GM12872 (cell line): ENCODE measurements at regions not wholly inside any gene's neighbourhood (a gene's known extent, or its start where the extent isn't known, plus 50 kb on each side); places are given as distances from the start of the nearest gene placed in this dataset.

Experiments
- TF ChIP-seq, protein P1 (sequence below): IDR thresholded peaks from 3 replicates; pipeline ENCODE4 v1.5.1; 2011; ENCODE audit warnings: low read depth, mild to moderate bottlenecking, low read length, moderate library complexity; ENCODE audit not compliant: insufficient read depth

DNA sequence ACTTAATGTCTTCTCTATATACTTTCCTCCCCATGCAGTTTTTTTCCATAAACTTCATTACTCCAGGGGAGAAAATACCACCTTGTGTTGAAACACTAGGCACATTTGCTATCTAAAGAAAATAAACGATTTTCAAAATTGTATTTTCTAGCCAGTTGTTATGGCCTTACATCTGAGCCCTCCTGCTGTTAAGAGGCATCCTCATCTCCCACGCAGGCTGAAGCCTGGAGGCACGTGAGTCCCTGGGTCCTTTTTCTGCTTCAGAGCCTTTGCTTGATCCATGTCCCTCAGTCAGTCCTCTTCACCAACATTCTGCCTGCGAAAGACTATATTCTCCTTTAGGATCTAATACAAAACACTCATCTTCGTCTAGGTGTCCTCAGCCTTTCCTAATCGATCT is 479.6 kb upstream of the ZNF717 start:
- TF ChIP-seq, protein P1, sequence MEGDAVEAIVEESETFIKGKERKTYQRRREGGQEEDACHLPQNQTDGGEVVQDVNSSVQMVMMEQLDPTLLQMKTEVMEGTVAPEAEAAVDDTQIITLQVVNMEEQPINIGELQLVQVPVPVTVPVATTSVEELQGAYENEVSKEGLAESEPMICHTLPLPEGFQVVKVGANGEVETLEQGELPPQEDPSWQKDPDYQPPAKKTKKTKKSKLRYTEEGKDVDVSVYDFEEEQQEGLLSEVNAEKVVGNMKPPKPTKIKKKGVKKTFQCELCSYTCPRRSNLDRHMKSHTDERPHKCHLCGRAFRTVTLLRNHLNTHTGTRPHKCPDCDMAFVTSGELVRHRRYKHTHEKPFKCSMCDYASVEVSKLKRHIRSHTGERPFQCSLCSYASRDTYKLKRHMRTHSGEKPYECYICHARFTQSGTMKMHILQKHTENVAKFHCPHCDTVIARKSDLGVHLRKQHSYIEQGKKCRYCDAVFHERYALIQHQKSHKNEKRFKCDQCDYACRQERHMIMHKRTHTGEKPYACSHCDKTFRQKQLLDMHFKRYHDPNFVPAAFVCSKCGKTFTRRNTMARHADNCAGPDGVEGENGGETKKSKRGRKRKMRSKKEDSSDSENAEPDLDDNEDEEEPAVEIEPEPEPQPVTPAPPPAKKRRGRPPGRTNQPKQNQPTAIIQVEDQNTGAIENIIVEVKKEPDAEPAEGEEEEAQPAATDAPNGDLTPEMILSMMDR = no peak

DNA sequence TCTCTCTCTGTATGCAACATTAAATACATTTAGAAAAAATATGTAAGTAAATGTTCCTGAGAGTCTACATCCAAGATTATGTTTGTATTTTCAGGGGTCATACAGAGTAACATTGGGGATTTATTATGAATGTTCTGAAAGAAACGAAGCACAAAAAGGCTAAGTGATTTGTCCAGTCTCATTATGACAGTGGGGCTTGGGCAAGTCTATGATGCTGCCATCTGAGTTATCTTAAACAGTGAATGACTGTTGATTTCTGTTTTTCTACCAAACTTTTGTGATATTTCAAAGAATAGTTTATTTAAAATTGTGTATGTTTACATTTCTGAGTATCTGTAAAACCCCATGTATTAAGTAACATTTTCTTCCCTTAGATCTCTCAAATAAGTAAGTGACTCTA is 481.2 kb upstream of the ZNF717 start:
- TF ChIP-seq, protein P1 = no peak

GRCh38 chr3:76267851-76268380 is 482.6 kb upstream of the ZNF717 start:
- TF ChIP-seq, protein P1 = no peak

- TF ChIP-seq, protein P1 = no peak
These were observed 508.5 kb upstream of the ZNF717 start for GRCh38 chr3:76293856-76294255.

DNA sequence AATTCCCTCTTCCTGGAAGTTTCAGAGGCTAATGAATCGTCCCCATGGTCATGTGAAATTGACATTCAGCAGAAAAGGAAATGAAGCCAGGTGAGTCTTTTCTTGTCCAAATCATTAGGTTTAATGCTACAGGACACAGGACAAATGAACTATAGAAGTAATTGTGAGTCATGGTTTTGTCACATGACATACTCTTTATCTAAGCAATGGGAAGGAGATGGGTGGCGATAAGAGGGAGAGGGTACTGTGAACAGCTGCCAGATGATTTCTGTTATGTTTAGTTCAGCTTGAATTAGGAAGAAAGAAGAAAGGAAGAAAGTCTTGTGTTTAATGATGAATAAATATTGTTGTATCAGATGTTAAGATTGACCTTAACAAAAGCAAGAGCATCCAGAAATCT is 515.4 kb upstream of the ZNF717 start:
- TF ChIP-seq, protein P1 = no peak

DNA sequence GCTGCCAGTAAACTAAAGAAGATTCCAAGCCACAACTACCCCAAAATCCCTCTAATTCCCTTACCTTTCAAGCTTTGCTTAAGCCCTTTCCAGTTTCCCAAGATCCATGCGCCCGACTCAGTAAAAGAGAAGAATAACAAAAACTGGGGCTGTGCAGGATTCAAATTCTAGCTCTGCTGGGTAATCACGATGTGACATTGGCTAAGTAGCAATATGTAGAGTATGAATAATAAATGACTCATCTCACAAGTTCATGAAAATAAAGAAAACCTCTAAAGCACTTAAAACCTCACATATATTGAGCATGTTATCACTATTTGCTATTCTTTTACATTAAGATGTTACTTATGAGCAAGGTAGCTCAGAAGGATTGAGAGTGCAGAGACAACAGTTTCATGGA is 522.2 kb upstream of the ZNF717 start:
- TF ChIP-seq, protein P1 = no peak

DNA sequence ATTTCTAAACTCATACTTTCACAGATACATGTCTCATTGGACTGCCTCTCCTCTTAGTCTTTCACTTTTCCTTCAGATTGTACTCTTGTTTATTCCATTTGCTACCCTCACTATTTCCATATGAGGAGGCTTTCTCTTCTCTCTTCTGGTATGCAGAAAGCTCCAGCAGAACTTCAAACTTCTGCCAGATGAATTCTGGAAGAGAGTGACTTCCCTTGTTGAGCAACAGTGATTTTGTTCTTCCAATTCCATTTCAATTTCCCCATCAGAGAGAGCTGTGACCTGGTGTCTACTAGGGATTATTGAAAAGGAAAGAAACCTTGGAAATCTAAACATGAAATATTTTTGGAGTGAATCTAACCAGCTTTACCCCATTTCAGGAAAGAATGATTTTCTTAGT is 523.2 kb upstream of the ZNF717 start:
- TF ChIP-seq, protein P1 = no peak
